DND-41 (cell line): ENCODE measurements at regions not wholly inside any gene's neighbourhood (a gene's known extent, or its start where the extent isn't known, plus 50 kb on each side); places are given as distances from the start of the nearest gene placed in this dataset.

Experiments
- ATAC-seq: fragments of 200-7000 bp; cut with Tn5 transposase; 3 replicates; pipeline ENCODE4 v1.9.1; 2021; ENCODE audit warnings: low read depth; ENCODE audit not compliant: insufficient read depth
- DNase-seq: peaks from one replicate; pipeline ENCODE4 v3.0.0-alpha.2; 2020
- H2AFZ ChIP-seq: 2 replicates; pipeline ENCODE4 v1.6.0; 2012; ENCODE audit warnings: low read depth, low read length
- H3K27ac ChIP-seq: 2 replicates; pipeline ENCODE4 v1.5.1; 2012; ENCODE audit warnings: low read length, inconsistent platforms
- H3K27me3 ChIP-seq: fragments of 200-600 bp; sonication (generic); 2 replicates; pipeline ENCODE4 v1.6.0; 2012; ENCODE audit warnings: low read length, mild to moderate bottlenecking, inconsistent platforms; ENCODE audit not compliant: insufficient read depth, poor library complexity
- H3K36me3 ChIP-seq: 2 replicates; pipeline ENCODE4 v1.5.1; 2012; ENCODE audit warnings: low read length, inconsistent platforms; ENCODE audit not compliant: insufficient read depth
- H3K4me1 ChIP-seq: 2 replicates; pipeline ENCODE4 v1.5.1; 2012; ENCODE audit warnings: mild to moderate bottlenecking, low read length; ENCODE audit not compliant: insufficient read depth
- H3K4me2 ChIP-seq: 2 replicates; pipeline ENCODE4 v1.6.0; 2012; ENCODE audit warnings: mild to moderate bottlenecking, moderate library complexity, low read length, inconsistent platforms; ENCODE audit not compliant: insufficient read depth
- H3K4me3 ChIP-seq, 2 experiments: fragments of 200-600 bp in 1 of 2; shearing (Covaris generic) in 1 of 2; 2 replicates each; pipeline ENCODE4 v1.5.1; 2012 to 2016; ENCODE audit warnings: inconsistent platforms in 2 of 2, low read length in 2 of 2, mild to moderate bottlenecking in 2 of 2, low read depth in 1 of 2, moderate library complexity in 1 of 2
- H3K79me2 ChIP-seq: 2 replicates; pipeline ENCODE4 v1.6.0; 2012; ENCODE audit warnings: low read length, inconsistent platforms; ENCODE audit not compliant: insufficient read depth
- H3K9ac ChIP-seq: 2 replicates; pipeline ENCODE4 v1.6.0; 2012; ENCODE audit warnings: low read depth, mild to moderate bottlenecking, inconsistent platforms, low read length, moderate library complexity
- H3K9me3 ChIP-seq: 2 replicates; pipeline ENCODE4 v1.5.1; 2012; ENCODE audit warnings: low read length, moderate library complexity, mild to moderate bottlenecking, inconsistent platforms; ENCODE audit not compliant: insufficient read depth, severe bottlenecking
- H4K20me1 ChIP-seq: 2 replicates; pipeline ENCODE4 v1.6.0; 2012; ENCODE audit warnings: low read length; ENCODE audit not compliant: insufficient read depth
- CTCF ChIP-seq: IDR thresholded peaks from 2 replicates; pipeline ENCODE4 v1.5.1; 2012; ENCODE audit warnings: borderline replicate concordance, low read length, moderate library complexity, mild to moderate bottlenecking; ENCODE audit not compliant: poor library complexity, severe bottlenecking; ENCODE audit errors: extremely low read depth
- EZH2 ChIP-seq: IDR thresholded peaks from 3 replicates; pipeline ENCODE4 v1.6.1; 2012; ENCODE audit warnings: borderline replicate concordance, low read depth, mild to moderate bottlenecking, moderate library complexity, low read length, inconsistent platforms; ENCODE audit not compliant: severe bottlenecking

- H4K20me1 ChIP-seq, result no peaks in the 10 kb centered on the region
- no peak for ATAC-seq
- no peak overlapping the region for H3K4me2 ChIP-seq
- TF ChIP-seq EZH2 (no peak), CTCF (no peak)
- H3K27me3 ChIP-seq, result no peaks in the 10 kb centered on the region
- no peak overlapping the region for H2AFZ ChIP-seq
- no peaks in the 10 kb centered on the region for H3K9me3 ChIP-seq
- no peak overlapping the region for H3K4me3 ChIP-seq
- H3K27ac ChIP-seq, result no peak overlapping the region
- no peaks in the 10 kb centered on the region for H3K4me1 ChIP-seq
- no peak overlapping the region for H3K9ac ChIP-seq
- H3K79me2 ChIP-seq, result no peaks in the 10 kb centered on the region
- no peaks in the 10 kb centered on the region for H3K36me3 ChIP-seq
- no peak for DNase-seq
These were observed 94.7 kb upstream of the TRIO start for GRCh38 chr5:14048434-14048833.

- Histone ChIP-seq H3K9me3 (no peaks in the 10 kb centered on the region), H3K4me2 (no peak overlapping the region), H4K20me1 (no peaks in the 10 kb centered on the region), H3K27me3 (no peaks in the 10 kb centered on the region), H3K9ac (no peak overlapping the region), H2AFZ (no peak overlapping the region), H3K4me1 (no peaks in the 10 kb centered on the region), H3K36me3 (no peaks in the 10 kb centered on the region), H3K79me2 (no peaks in the 10 kb centered on the region), H3K27ac (no peak overlapping the region), H3K4me3 (no peak overlapping the region)
- no peak for TF ChIP-seq CTCF
- TF ChIP-seq EZH2, result no peak
- ATAC-seq (no peak), DNase-seq (no peak)
These were observed 97.2 kb upstream of the DNAH5 start for GRCh38 chr5:14041528-14042192.

- DNase-seq (no peak), ATAC-seq (no peak)
- Histone ChIP-seq H2AFZ (no peak overlapping the region), H3K9me3 (no peaks in the 10 kb centered on the region), H3K4me1 (no peaks in the 10 kb centered on the region), H4K20me1 (no peaks in the 10 kb centered on the region), H3K4me2 (no peak overlapping the region), H3K27ac (no peak overlapping the region), H3K4me3 (no peak overlapping the region), H3K36me3 (no peaks in the 10 kb centered on the region), H3K27me3 (no peaks in the 10 kb centered on the region), H3K9ac (no peak overlapping the region), H3K79me2 (no peaks in the 10 kb centered on the region)
- TF ChIP-seq EZH2, result no peak
- TF ChIP-seq CTCF, result no peak
These were observed 96.1 kb upstream of the DNAH5 start for GRCh38 chr5:14040542-14040941.
